DMS114 treated with DMSO at 0.1 percent for 48 hours (cell line): ENCODE measurements at regions not wholly inside any gene's neighbourhood (a gene's known extent, or its start where the extent isn't known, plus 50 kb on each side); places are given as distances from the start of the nearest gene placed in this dataset.

Experiments used
- DNase-seq: peaks from one replicate; lab custom pipeline; 2025; ENCODE audit not compliant: unreplicated experiment; lab: John Stamatoyannopoulos, UW

DNA sequence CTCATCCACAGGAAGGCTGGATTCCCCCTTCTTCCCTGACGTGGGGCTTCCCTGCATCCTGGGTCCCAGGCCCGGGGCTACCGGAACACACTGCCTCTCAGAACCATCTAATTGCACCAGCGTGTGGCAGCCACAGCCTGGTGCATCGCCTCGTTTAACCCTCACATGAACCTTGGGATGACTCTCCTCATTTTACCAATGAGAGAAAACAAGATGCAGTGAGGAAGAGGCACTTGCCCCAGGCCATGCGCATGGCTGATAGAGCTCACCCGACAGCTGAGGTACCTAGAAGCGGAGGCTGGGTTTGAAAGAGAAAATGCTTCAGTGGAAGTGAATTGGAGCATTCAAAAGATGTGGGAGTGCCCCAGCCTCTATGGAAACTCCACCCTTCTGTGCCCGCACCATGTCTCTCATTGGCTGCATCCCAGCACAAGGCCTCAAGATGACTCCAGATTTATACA is 162.3 kb downstream of the KATNIP start:
- DNase-seq, result no peak

DNA sequence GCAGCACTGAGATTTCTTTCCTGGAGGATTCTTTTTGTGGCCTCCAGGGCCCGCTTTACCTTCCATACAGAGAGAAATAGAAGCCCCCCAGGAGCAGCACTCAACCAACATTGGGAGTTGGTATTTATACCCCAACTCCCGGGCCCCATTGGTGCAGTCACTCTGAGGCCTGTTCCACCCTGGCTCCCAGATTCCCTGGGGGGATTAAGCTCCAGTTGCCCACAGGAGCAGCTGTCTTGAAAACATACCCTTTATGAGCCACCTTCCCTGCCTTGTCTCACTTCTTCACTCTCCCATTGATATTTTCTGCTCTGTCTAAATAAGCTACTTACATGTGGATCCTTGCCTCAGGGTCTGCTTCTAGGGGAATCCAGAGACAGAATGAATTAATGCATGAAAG is 167.8 kb downstream of the KATNIP start:
- DNase-seq, result no peak

DNA sequence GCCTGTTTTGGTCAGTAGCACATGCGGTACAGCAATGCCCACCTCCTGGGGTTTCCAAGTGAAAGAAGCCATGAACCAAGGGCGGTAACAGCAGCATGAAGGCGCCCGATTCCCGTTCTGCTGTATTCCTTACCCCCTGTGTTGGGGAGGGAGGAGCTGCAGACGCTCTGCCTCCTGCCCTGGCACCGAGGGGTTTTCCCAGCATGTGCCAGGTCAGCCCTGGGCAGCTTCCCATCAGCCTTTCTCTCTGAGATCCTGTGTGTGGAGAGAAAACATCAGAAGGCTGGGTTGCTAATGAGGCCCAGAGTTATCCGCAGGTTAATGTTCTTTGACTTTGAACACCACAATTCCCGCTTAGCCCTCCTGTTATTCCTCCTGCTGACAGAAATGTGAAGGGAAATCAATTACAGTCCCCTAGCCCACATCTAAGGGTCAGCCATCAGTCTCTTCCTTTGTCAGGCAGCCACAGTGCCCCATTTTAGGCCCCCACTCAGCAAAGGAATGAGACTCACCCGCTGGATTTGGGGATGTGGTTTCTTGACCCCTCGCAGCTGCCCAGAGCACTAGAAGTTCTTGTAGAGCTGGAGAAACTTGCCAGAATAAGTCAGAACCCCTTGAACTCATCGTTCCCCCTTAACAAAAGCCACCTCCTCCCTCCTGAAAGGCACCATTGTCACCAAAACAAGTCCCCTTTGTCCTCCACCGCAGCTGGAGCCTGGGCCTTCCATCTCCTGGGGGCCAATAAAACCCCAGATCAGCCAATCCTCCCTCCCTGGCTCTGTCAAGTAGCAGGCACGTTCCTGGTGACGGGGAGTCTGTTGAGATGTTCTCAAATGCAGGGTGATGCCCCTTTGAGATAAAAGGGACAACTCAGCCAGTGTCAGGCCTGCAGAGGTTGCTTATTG is 168.5 kb downstream of the KATNIP start:
- DNase-seq, result no peak

DNA sequence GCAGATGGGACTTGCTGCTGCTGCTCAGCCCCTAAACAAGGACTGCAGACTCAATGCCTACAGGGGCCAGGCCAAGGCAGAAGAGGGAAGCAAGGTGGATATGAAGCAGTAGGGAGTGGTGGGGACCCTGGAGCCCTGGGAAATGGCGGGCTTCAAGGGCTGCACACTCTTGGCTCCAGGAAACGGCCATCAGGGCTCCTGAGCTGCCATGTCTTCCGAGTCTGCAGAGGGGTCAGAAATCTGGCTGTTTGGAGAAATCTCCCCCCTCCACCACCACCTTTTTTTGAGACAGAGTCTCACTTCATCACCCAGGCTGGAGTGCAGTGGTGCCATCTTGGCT is 169.1 kb downstream of the KATNIP start:
- DNase-seq, result no peak

DNA sequence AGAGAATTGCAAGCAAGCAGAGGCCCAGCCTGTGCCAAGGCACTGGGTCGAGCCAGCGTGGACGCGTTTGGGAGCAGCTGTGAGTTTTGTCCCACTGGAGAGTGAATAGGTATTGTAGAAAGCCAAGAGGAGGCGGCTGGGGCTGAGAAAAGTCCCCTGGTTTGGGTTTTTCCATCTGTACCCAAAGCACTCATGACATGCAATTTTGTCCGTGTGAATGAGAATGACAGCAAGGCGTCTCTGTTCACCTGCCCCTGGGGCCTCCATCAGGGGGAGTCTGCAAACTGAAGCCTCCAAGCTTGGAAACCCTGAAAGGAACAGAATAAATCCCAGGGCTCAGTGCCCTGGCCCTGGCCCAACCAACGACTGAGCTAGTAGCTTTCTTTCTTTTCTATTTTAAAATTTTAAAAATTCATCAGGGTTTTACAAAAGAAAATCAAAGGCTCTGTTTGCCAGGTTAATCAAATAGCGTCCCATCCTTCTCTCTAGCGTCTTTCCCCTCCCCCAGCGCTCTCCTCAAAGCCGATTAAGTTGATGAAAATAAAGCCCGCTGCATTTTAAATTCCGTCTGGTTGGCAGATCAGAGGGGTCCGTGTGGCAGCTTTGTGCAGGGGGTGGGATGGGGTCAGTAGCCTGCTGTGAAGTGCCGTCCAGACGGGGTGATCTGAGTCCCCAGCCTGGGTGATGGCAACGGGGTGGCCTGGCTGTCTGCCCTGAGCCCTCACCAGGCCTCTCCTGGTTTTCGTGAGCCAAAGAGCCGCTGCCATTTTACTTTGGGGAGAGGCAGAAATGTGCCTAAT is 171.0 kb downstream of the KATNIP start:
- no peak for DNase-seq

DNA sequence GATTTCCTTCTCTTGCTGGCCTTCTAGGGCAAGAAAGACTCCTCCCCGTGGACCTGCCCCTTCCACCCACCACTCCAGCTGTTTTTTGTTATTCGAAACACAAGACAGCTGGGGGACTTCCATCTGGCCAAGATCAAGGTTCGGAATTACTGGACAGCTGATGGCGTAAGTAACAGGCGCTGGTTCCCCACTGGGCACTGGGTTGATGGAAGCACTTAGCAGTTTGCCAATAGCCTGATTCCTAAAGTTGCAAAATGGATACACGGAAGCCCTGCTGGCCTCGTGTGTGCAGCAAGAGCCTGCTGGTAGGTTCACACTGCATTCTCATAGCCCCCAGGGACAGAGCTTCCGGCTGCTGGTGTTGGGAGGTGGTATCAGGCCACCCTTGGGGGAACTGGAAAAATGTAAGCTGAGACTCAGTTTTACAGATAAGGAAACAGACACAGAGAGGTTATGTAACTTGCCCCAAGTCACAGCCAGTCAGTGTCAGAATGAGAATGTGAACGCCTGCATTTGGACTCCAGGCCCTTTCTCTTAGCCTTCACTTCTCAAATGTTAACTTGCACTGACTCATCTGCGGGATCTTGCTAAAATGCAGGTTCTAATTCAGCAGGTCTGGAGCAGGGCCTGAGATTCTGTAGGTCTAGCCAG is 171.7 kb downstream of the KATNIP start:
- no peak for DNase-seq

DNA sequence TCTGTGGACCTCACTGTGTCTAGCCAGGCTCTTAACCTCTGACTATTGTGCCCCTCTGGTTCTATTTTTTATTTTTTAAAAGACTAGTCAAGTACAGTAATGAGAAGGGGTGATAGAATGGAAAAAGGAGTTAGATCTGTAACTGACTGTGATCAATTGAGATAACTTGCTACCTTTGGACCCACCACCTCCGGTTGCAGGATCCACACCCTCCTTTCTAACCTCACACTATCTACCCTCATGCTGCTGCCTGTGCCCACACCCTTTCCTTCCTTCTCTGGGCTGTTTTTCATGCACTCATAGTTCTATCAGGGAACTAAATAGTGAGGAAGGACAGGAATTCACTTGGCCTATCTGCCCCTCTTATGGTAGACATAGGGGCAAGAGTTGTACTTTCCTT is 172.3 kb downstream of the KATNIP start:
- no peak for DNase-seq

DNA sequence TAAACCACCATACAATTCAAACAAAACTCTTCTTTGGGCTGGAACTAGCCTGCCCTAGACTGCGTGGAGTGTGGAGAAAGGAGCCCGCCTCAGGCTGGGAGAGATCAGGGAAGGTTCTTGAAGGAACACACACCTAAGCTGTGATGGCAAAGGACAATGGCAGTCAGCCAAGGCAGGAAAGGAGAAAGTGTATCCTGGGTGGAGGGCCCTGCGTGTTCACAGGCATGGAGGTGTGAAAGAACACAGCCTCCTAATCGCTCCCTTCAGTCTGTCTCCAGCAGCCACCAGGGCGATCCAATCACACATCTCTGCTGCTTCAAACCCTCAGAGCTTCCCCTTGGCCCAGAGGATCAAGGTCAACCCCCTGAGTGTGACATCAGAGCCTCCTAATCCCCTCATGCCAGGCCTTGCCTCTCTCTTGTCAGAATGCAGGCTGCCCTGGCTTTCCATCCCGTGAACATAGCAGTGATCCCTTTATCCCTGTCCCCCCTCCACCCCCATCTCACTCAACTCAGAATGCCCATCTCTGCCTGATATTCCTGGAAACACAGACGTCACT is 173.0 kb downstream of the KATNIP start:
- DNase-seq, result no peak

DNA sequence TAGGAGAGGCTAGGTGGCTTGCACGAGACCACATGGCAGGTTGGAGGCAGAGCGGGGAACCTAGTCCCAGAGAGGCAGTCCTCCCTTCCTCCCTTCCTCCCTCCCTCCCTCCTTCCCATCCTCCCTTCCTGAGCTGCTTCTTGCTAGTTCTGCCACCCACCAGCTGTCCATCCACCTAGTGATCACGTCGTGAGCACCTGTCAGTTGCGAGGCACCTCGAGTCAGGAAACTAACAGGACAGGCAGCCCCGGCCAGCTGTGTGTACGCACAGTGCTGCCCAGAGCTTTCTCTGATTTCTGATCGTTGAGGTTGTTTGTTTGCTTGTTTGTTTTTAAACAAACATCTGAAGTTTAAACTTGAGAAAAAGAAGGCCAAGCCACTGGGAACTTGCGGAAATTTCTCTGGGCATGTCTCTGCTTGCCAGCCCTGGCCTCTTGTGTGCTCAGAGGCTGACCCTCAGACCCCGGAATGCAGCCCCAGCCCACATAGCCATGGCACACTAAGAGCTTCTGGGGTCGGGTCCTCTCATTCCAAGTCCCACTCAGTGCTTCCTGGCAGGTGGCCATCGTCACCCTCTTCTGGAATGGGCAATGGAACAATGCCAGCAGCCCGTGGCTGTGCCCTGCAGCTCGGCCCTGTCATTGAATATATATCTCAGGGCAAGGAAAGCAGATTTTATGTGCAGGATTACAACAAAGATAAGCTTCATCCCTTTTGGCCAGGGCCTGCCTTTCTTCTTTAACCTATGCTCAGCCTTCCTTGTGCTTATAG is 174.0 kb downstream of the KATNIP start:
- no peak for DNase-seq

DNA sequence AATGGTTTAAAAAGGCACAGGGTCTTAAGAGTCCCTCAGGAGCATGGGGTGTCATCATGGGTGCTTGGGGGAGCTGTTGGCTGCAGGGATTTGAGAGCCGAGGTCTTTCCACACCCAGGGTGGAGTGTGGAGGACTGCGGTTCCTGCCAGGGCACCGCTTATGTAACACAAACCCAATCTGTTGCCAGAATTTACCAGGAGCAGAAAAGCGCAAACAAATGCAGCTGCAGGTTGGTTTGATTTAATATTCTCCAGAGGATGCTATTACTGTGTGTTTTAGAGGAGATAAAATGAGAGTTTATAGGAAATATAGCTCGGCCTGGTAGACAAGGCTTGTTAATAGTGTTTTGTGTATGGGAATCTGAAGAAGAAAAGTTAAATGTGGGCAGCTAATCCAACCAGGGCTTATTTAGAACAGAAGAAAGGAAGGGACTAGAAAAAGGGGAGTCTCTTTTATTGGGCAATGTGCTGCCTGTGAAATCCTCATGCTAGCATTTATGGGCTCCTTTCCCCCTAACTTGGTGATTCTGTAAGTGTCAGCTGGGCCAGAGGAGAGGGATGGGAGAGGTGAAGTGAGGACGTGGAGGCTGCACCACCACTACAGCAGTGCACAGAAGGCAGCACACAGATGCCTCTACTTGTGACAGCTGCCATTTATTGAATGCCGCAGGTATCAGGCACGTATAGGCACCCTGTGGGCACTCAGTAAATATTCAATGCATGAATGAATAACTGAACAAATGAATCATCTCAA is 174.7 kb downstream of the KATNIP start:
- DNase-seq, result no peak

DNA sequence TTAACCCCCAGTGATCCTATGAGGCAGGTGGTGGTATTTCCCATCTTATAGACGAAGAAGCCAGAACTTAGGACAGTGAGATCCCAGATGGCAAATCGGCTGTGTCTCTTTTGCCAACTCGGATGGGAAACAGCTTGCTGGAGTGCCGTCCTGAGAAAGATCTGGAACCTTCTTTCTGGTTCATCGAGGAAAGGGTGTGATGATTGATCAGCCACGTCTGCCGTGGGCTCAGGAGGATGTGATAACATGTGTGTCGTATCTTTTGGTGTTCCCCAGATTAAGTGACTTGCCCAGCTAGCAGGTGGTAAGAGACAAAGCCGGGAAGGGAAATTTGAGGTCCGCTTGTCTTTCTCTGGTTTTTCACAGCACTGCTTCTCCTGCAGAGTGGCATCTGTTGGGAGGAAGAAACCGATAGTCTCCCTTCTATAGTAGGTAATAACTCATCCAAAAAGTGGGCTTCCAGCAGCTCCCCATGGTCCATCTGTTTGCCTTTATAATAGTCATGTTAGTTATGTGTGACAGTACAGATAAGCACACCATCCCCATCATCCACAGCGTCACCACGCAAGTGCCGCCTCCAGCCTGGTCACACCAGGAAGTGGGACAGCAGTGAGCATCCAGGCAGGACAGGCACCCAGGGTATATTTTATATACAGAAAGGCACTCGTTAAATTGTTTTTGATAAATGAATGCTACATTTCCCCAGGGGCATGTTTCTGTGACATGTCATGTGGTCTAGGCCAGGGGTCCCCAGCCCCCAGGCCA is 175.5 kb downstream of the KATNIP start:
- no peak for DNase-seq

DNA sequence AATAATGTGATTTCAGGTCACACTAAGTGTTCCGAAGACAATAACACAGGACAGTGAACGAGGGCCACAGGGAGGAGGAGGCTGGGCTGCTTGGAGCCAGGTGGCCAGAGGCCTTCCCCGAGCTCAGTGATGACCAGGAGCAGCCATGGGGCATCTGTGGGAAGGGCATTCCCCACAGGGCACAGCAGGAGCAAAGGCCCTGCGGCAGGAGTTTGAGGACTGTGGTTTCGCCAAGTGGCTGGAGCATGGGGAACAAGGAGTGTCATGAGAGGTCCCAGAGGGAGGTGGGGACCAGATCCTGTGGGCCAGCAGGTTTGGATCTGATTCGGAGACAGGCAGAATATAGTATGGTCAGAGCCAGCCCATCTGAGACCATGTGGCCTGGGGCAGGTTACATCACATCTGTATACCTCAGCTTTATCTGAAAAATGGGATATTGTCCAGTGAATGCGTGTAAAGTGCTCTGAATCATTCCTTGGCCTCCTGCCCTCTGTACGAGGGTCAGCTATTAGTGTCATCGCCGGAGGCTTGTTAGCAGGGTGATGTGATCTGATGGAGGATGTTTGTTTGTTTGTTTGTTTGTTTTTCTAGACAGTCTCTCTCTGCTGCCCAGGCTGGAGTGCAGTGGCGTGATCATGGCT is 176.8 kb downstream of the KATNIP start:
- no peak for DNase-seq

DNA sequence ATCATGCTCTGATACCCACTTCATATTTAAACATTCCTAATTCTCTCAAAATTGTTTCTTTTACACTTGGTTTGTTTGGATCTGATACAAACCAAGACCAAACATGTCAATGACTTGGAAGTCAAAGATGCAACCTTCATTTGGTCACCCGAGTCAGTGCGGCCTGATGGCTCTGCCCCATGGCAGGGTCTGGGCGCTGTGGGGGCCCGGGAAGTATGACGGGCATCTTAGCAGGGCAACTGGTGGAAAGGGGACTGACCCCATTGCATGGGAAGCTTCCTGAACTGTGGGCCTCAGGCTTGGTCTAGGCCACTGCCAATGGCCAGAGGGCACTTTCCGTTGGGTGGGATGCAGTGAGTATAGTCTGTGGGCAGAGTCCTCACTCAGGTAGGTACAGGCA is 178.0 kb downstream of the KATNIP start:
- no peak for DNase-seq

DNA sequence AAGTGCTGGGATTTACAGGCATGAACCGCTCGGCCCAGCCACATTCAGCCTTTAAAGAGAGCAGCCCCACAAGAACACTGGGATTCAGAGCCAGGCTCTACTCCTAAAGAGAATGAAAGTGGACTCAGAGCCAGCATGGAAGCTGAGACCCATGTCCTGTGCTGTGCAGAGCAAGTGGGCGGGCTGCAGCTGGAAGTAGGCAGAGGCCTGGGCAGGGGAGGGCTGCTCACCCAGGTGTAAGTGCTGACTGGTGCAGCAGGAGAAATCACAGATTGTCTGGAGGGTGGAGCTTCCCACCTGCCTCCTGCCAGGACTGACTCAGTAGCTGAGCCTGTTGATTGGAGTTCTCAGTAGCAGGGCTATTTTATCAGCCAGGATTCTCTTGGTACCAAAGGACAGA is 178.7 kb downstream of the KATNIP start:
- no peak for DNase-seq

DNA sequence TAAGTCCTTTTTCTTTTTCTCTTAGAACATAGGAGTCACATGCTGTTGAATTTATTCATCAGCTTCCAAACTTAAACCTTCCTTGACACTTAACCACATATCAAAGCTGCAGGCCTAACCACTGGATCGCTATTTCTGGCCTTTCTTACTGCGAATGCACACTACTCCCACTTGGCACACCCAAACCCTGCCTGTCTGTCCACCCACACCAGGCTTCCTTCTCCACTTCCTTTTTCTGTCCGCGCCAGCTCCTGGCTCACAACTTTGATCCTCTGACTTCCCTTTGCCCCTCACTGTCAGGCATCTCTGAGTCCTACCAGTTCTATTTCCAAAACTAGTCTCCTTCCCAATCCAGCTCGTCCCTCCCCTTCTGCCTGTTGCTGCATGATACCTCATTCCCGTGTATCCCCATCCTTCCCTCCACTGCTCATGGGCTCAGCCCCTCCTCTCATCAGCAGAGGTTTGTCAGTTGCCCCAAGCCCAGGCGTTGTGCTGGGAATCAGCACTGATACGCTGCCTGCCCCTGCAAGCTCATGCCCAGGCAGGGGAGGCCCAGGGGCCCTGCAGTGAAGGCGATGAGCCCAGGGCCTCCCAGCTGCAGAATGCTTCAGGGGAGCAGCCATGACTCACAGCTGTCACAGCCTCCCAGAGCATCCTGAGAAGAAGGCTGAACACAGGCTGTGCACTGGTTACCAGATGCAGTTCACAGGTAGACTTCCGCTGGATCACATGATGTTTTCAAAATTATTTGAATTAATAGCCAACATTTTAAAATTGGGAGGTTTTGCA is 179.8 kb downstream of the KATNIP start:
- no peak for DNase-seq

DNA sequence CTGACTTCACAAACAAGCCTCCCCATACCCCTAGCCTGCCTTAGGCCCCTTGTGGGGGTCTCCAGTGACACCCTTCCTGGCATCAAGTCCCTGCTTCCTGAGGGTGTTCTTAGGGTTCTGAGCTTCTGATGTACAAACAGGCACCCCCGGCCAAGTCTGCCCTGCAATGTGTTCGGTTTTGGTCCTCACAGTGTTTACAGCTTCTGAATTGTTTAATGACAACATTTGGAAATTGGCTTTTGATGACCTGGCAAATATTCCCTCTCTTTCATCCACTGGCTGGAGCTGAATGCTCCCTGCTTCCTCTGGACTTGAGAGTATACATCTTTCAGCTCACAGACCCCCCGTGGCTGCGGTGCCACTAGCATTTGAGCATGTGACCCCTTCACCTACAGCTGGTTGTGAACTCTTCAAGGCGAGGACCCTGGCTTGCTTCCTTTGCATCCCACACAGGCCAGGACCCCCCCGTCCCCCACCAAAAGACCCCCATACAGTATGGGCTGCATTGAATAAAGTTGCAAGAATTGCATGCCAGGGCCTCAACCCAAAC is 180.8 kb downstream of the KATNIP start:
- DNase-seq, result no peak

DNA sequence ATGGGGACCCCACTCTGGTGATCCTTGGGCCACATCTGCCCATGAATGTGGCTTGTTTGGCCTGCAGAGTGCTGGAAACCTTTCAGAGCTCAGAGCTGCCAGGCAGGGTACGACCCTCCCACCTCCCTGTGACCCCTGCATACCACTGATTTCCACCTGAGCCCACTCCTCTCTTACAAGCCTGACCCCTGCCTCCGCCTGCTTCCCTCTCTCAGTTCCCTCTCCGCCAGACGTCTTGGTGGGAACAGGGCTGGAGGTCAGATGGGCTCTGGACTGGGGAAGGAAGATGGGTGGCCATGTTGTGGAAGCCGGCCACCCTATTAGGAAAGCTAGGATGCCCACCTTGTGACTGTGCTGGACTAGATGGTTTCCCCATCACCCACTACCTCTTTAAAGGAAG is 185.1 kb downstream of the KATNIP start:
- no peak for DNase-seq

DNA sequence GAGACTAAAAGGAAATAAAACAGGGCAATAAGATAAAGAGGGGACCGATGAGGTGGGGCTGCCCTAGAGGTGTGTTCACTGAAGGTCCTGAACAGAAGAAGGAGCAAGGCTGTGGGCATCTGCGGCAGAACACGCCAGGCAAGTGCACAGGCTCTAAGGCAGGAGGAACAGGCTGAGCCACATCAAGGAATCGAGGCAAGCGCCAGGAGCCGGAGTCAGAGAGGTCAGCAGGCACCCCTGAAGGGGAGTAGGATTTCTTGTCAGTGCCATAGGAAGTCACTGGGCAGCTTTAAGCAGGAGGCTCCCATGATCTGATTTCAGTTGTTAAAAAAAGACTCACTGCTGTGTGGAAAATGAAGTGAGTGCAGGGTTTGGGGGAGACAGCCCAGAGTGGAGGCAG is 186.5 kb downstream of the KATNIP start:
- no peak for DNase-seq
